ENCODE measurements at regions not wholly inside any gene's neighbourhood (a gene's known extent, or its start where the extent isn't known, plus 50 kb on each side); places are given as distances from the start of the nearest gene placed in this dataset.

GRCh38 chr19:32251634-32252332 lies 93.6 kb upstream of the ZNF507 start:
- TF ChIP-seq CTCF (conservative IDR thresholded peaks at IDR 0.05; ENCODE audit: control insufficient read depth, insufficient read depth, low read depth, low read length) = no peak
- no peak overlapping the region for H3K4me3 ChIP-seq (ENCODE audit: control insufficient read depth, low read depth, low read length)
- DNase-seq (ENCODE audit: low read depth) = no peak

- H3K4me3 ChIP-seq (ENCODE audit: control insufficient read depth, low read depth, low read length) = no peak overlapping the region
- TF ChIP-seq CTCF (conservative IDR thresholded peaks at IDR 0.05; ENCODE audit: control insufficient read depth, insufficient read depth, low read depth, low read length) = no peak
- DNase-seq (ENCODE audit: low read depth) = no peak
Measured at GRCh38 chr19:32252333-32252669, 93.1 kb upstream of the ZNF507 start.

- H3K4me3 ChIP-seq (ENCODE audit: control insufficient read depth, low read depth, low read length) = no peak overlapping the region
- no peak for TF ChIP-seq CTCF (conservative IDR thresholded peaks at IDR 0.05; ENCODE audit: control insufficient read depth, insufficient read depth, low read depth, low read length)
Measured at GRCh38 chr19:32253683-32254508, 91.5 kb upstream of the ZNF507 start.

DNA sequence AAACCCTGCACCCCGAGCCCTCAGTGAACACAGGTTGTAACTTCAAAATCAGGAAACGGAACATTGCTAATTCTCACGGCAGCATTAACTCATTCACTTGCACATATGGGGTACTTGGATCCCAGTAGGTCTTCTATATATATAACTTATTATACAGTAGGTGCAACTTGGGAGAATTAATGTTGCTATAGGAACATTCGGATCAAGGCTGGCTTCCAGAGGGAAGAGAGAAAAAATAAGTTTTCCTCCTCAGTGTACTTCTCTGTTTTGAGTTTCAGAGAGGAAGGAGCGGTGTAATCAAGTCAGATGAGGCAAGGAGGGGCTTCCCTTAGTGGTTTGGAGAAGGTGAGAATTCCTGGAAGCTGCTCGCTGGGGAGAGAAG lies 90.9 kb upstream of the ZNF507 start:
- DNase-seq (ENCODE audit: low read depth) = no peak
- H3K4me3 ChIP-seq (ENCODE audit: control insufficient read depth, low read depth, low read length) = no peak overlapping the region
- no peak for TF ChIP-seq CTCF (conservative IDR thresholded peaks at IDR 0.05; ENCODE audit: control insufficient read depth, insufficient read depth, low read depth, low read length)

More at GRCh38 chr19:32253683-32254508, 91.5 kb upstream of the ZNF507 start:
- no peak for DNase-seq (ENCODE audit: low read depth)

DNA sequence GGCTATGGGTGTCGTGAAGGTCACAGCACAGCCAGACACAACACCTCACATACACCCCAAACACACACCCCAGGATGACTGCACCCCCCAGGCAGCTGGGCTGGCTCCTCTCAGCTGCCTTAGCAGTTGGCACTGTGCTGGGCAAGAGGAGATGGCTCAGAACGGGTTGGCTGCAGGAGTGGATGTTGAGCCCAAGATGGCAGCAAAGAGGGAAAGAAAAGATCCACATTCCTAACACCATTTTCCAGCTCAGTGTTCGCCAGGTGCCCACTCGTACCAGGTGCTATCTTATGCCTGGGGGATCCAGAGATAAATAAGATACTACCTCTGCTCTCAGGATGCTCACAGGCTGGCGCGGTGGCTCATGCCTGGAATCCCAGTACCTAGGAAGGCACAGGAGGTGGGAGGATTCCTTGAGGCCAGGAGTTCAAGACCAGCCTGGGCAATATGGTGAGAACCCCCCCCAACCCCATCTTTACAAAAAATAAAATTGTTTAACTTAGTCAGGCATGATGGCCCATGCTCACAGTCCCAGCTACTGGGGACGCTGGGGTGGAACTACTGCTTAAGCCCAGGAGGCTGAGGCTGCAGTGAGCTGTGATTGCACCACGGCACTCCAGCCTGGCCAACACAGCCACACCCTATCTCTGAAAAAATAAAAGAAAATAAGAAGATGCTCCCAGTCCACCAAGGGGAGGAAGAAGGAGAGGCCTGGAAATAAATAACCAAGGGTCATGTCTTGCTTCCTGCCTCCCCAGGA lies 89.7 kb upstream of the ZNF507 start:
- TF ChIP-seq CTCF (conservative IDR thresholded peaks at IDR 0.05; ENCODE audit: control insufficient read depth, insufficient read depth, low read depth, low read length) = no peak
- no peak overlapping the region for H3K4me3 ChIP-seq (ENCODE audit: control insufficient read depth, low read depth, low read length)
- no peak for DNase-seq (ENCODE audit: low read depth)

DNA sequence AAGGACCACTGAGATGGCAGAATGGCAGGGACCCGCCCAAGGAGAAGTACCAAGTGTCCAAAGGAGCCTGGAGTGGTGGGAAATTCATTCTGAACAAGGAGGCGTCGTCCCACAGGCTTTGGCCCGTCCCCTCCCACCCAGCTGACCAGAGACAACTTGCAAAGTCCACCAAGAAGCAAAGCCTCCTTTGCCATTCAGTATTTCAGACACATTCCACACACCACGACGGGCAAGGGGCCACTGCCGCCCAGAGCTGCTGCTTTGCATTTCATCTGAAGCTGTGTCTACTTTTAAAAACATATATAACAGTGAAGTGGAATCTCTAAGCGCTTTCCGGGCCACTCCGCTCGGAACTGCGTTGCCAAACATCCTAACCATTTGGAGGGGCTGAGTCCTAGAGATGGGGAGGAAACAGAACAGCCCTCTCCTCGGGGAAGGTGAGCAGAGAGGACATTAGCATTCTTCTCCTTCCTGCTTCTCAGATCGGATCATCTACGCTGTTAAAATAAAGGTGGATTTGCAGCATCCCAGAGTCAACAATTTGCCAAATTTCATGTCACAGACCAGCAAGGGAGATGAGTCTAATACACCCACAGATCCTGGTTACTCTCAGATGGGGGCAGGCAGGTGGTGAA lies 89.0 kb upstream of the ZNF507 start:
- H3K4me3 ChIP-seq (ENCODE audit: control insufficient read depth, low read depth, low read length) = no peak overlapping the region
- TF ChIP-seq CTCF (conservative IDR thresholded peaks at IDR 0.05; ENCODE audit: control insufficient read depth, insufficient read depth, low read depth, low read length) = no peak
- no peak for DNase-seq (ENCODE audit: low read depth)

All from fibroblast of mammary gland (primary cell).